Panc1 (cell line): ENCODE measurements at regions not wholly inside any gene's neighbourhood (a gene's known extent, or its start where the extent isn't known, plus 50 kb on each side); places are given as distances from the start of the nearest gene placed in this dataset.

Source experiments
- ATAC-seq: fragments of 200-7000 bp; cut with Tn5 transposase; 2 replicates; pipeline ENCODE4 v1.9.1; 2020; ENCODE audit warnings: mild to moderate bottlenecking, moderate library complexity
- BruUV-seq: library from RNA; stranded (reverse); fragments of 400-500 nt; replicated peaks from 2 replicates; lab custom pipeline; 2021; lab: Mats Ljungman, UMichigan
- CTCF ChIA-PET: fragments of 300-600 bp; sonication (Branson Sonifier 250); formaldehyde crosslinking; loops from one replicate; lab custom pipeline; 2022; ENCODE audit warnings: antibody characterized with exemption; lab: Charles Lee
- POLR2A ChIA-PET: fragments of 300-600 bp; sonication (Branson Sonifier 250); formaldehyde crosslinking; loops from one replicate; lab custom pipeline; 2022; ENCODE audit warnings: antibody characterized with exemption; lab: Charles Lee
- DNase-seq: peaks from one replicate; pipeline ENCODE4 v3.0.0-alpha.2; 2010; ENCODE audit warnings: low read depth, low spot score
- H3K27ac ChIP-seq: 2 replicates; pipeline ENCODE4 v1.5.1; 2011; ENCODE audit warnings: mild to moderate bottlenecking, low read length, inconsistent platforms
- H3K27me3 ChIP-seq: fragments of 200-500 bp; sonication (Bioruptor generic); 2 replicates; pipeline ENCODE4 v1.6.0; 2014; ENCODE audit warnings: low read length, inconsistent platforms; ENCODE audit not compliant: control insufficient read depth, insufficient read depth
- H3K36me3 ChIP-seq: fragments of 200-500 bp; sonication (Bioruptor generic); 2 replicates; pipeline ENCODE4 v1.5.1; 2014; ENCODE audit warnings: inconsistent platforms, mild to moderate bottlenecking, low read length, moderate library complexity; ENCODE audit not compliant: control insufficient read depth, insufficient read depth
- H3K4me1 ChIP-seq: 2 replicates; pipeline ENCODE4 v1.5.1; 2011; ENCODE audit warnings: inconsistent platforms, mild to moderate bottlenecking, low read length, moderate library complexity; ENCODE audit not compliant: control insufficient read depth, insufficient read depth
- H3K4me3 ChIP-seq, 2 experiments: 2 replicates each; pipeline ENCODE4 v1.5.1; 2011 to 2012; ENCODE audit warnings: low read depth in 2 of 2, low read length in 2 of 2, mild to moderate bottlenecking in 2 of 2, inconsistent platforms in 1 of 2, moderate library complexity in 1 of 2
- H3K9me3 ChIP-seq: fragments of 200-500 bp; sonication (Bioruptor generic); 2 replicates; pipeline ENCODE4 v1.5.1; 2014; ENCODE audit warnings: low read depth, mild to moderate bottlenecking, inconsistent platforms, low read length, moderate library complexity; ENCODE audit not compliant: control insufficient read depth, insufficient read depth
- POLR2AphosphoS5 ChIP-seq: IDR thresholded peaks from 2 replicates; pipeline ENCODE4 v1.6.1; 2012; ENCODE audit warnings: mild to moderate bottlenecking, low read depth, low read length, moderate library complexity
- SIN3A ChIP-seq: IDR thresholded peaks from 2 replicates; pipeline ENCODE4 v1.6.1; 2012; ENCODE audit warnings: low read depth, mild to moderate bottlenecking, low read length, moderate library complexity, borderline replicate concordance; ENCODE audit not compliant: insufficient read depth
- TCF7L2 ChIP-seq: IDR thresholded peaks from 2 replicates; pipeline ENCODE4 v1.6.1; 2011; ENCODE audit warnings: mild to moderate bottlenecking, low read depth, low read length, inconsistent platforms
- in situ Hi-C: cut with HindIII; loops from 2 replicates; pipeline ENCODE4 v1.10.0; 2016; ENCODE audit warnings: low sequenced_read_pairs, low pct_unique_long_range_greater_than_20kb
- intact Hi-C: fragments of 100-400 bp; cut with micrococcal nuclease; formaldehyde crosslinking; loops from one replicate; pipeline ENCODE4 v1.10.0; 2022; ENCODE audit not compliant: unreplicated experiment
- TF ChIP-seq, protein P1 (sequence below): fragments of 450-650 bp; IDR thresholded peaks from 2 replicates; pipeline ENCODE4 v1.5.1; 2017; ENCODE audit warnings: mild to moderate bottlenecking
- TF ChIP-seq, protein P2 (sequence below), 2 experiments: IDR thresholded peaks; 2 replicates each; pipeline ENCODE4 v1.6.1; 2011 to 2012; ENCODE audit warnings: low read depth in 2 of 2, control low read depth in 1 of 2, low read length in 1 of 2, mild to moderate bottlenecking in 1 of 2, moderate library complexity in 1 of 2; ENCODE audit not compliant: insufficient read depth in 1 of 2

DNA sequence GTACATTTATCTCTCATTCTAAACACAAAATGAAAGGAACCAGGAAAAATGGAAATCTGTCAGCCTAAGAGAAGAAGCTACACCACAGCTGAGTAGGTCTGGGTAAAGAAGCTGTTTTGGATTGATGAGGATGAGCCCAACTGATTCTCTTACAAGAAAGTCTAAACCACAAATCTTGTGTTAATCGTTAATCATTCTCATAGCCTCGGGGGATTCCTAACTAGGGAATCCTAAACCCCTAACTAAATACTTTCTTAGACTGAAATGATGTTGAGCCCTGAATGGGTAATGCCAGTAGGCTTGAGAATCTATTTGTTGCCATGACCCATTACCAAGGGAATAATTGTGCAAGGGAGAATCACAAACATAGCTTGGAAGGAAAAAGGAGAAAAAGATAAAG lies 327.5 kb upstream of the SPRY2 start:
- ATAC-seq = no peak
- no peak overlapping the region for H3K27ac ChIP-seq
- BruUV-seq = no TSS peak
- TF ChIP-seq, protein P1, sequence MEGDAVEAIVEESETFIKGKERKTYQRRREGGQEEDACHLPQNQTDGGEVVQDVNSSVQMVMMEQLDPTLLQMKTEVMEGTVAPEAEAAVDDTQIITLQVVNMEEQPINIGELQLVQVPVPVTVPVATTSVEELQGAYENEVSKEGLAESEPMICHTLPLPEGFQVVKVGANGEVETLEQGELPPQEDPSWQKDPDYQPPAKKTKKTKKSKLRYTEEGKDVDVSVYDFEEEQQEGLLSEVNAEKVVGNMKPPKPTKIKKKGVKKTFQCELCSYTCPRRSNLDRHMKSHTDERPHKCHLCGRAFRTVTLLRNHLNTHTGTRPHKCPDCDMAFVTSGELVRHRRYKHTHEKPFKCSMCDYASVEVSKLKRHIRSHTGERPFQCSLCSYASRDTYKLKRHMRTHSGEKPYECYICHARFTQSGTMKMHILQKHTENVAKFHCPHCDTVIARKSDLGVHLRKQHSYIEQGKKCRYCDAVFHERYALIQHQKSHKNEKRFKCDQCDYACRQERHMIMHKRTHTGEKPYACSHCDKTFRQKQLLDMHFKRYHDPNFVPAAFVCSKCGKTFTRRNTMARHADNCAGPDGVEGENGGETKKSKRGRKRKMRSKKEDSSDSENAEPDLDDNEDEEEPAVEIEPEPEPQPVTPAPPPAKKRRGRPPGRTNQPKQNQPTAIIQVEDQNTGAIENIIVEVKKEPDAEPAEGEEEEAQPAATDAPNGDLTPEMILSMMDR = no peak
- TF ChIP-seq TCF7L2 (no peak), POLR2AphosphoS5 (no peak), SIN3A (no peak)
- TF ChIP-seq, protein P2, sequence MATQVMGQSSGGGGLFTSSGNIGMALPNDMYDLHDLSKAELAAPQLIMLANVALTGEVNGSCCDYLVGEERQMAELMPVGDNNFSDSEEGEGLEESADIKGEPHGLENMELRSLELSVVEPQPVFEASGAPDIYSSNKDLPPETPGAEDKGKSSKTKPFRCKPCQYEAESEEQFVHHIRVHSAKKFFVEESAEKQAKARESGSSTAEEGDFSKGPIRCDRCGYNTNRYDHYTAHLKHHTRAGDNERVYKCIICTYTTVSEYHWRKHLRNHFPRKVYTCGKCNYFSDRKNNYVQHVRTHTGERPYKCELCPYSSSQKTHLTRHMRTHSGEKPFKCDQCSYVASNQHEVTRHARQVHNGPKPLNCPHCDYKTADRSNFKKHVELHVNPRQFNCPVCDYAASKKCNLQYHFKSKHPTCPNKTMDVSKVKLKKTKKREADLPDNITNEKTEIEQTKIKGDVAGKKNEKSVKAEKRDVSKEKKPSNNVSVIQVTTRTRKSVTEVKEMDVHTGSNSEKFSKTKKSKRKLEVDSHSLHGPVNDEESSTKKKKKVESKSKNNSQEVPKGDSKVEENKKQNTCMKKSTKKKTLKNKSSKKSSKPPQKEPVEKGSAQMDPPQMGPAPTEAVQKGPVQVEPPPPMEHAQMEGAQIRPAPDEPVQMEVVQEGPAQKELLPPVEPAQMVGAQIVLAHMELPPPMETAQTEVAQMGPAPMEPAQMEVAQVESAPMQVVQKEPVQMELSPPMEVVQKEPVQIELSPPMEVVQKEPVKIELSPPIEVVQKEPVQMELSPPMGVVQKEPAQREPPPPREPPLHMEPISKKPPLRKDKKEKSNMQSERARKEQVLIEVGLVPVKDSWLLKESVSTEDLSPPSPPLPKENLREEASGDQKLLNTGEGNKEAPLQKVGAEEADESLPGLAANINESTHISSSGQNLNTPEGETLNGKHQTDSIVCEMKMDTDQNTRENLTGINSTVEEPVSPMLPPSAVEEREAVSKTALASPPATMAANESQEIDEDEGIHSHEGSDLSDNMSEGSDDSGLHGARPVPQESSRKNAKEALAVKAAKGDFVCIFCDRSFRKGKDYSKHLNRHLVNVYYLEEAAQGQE (IDR thresholded peaks at IDR 0.05; ENCODE audit: insufficient read depth in 1 of 2, low read depth in 2 of 2, low read length in 1 of 2) = no peak
- H3K9me3 ChIP-seq = no peaks in the 10 kb centered on the region
- H3K27me3 ChIP-seq = no peaks in the 10 kb centered on the region
- H3K4me1 ChIP-seq = no peaks in the 10 kb centered on the region
- in situ Hi-C loops (no loop called here), intact Hi-C loops (no loop called here)
- POLR2A ChIA-PET = no interaction called here
- no peaks in the 10 kb centered on the region for H3K36me3 ChIP-seq
- CTCF ChIA-PET = no interaction called here
- DNase-seq = no peak
- H3K4me3 ChIP-seq = no peak overlapping the region

DNA sequence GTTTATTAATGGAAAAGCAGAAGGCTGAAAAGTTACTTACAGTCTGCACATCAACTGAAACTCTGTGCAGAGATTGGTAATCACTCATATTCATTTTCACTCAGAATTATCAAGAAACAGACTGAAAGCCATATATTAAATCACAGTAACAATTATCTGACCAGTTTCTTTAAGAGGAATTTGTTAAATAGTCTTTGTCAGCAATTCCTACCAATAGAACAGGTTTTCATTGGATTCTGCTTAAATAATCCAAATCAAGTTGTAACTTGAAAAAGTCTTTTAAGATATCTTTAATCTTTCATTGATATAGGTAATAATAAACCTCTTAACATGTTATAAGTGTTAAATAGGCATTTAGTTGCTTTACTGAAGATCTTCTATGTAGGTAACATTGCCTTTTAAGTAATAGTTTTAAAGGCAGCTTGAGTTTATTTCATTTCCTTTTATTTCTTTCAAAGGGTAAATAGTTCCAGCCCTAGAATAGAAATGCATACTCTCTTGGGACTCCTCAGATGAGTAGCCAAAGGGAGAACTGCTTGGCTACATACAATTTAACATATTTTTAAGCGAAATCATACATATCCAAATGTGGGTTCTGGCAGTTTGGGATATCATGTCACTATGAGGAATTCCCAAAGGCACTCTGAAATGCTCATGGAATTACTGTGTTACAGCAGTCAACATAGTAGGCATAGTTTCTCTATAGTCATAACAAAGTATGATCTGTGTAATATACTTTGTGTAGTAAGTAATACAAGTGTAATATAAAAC lies 326.0 kb upstream of the SPRY2 start:
- in situ Hi-C loops = no loop called here
- ChIA-PET CTCF (no interaction called here), POLR2A (no interaction called here)

More for the DNA sequence above, 326.0 kb upstream of the SPRY2 start:
- Histone ChIP-seq H3K36me3 (no peaks in the 10 kb centered on the region), H3K27me3 (no peaks in the 10 kb centered on the region), H3K4me3 (no peak overlapping the region), H3K27ac (no peak overlapping the region), H3K9me3 (no peaks in the 10 kb centered on the region), H3K4me1 (no peaks in the 10 kb centered on the region)
- no TSS peak for BruUV-seq
- intact Hi-C loops = no loop called here
- no peak for ATAC-seq
- DNase-seq = no peak
- TF ChIP-seq, protein P1 = no peak
- TF ChIP-seq TCF7L2 (no peak), SIN3A (no peak), POLR2AphosphoS5 (no peak)
- TF ChIP-seq, protein P2 (IDR thresholded peaks at IDR 0.05; ENCODE audit: insufficient read depth in 1 of 2, low read depth in 2 of 2, low read length in 1 of 2) = no peak
